HEK293 (cell line): ENCODE measurements at regions not wholly inside any gene's neighbourhood (a gene's known extent, or its start where the extent isn't known, plus 50 kb on each side); places are given as distances from the start of the nearest gene placed in this dataset.
A peak's percentile ranks its signal among the peaks of the same experiment; 100 is the strongest.

ENCODE experiments used
- CTCF ChIA-PET: fragments of 350-600 bp; formaldehyde crosslinking; extraction: SDS; loops from one replicate; lab custom pipeline; 2021; ENCODE audit warnings: antibody characterized with exemption; lab: Yijun Ruan, JAX
- POLR2A ChIA-PET: fragments of 300-600 bp; formaldehyde crosslinking; extraction: SDS; loops from one replicate; lab custom pipeline; 2020; ENCODE audit warnings: antibody characterized with exemption, inconsistent platforms; lab: Yijun Ruan, JAX
- H3K27ac ChIP-seq: fragments of 200-500 bp; sonication (Bioruptor generic); 2 replicates; pipeline ENCODE4 v1.5.1; 2014; ENCODE audit warnings: low read depth, low read length, control low read depth, inconsistent platforms; ENCODE audit errors: extremely low read depth
- H3K36me3 ChIP-seq, 2 experiments: fragments of 200-500 bp in 1 of 2; sonication (Bioruptor generic) in 1 of 2; 1 replicate in 1 of 2; 2 replicates in 1 of 2; pipeline ENCODE4 v1.5.1; 2014 to 2017; ENCODE audit warnings: inconsistent platforms in 2 of 2, low read length in 2 of 2; ENCODE audit not compliant: control insufficient read depth in 2 of 2, insufficient read depth in 1 of 2
- H3K4me1 ChIP-seq: fragments of 200-500 bp; sonication (Bioruptor generic); 2 replicates; pipeline ENCODE4 v1.5.1; 2014; ENCODE audit warnings: mild to moderate bottlenecking, low read length, inconsistent platforms; ENCODE audit not compliant: control insufficient read depth, insufficient read depth
- H3K4me3 ChIP-seq: 2 replicates; pipeline ENCODE4 v1.5.1; 2011; ENCODE audit warnings: low read depth, mild to moderate bottlenecking, control low read depth, low read length, moderate library complexity
- H3K9me3 ChIP-seq: fragments of 200-500 bp; sonication (Bioruptor generic); 2 replicates; pipeline ENCODE4 v1.5.1; 2014; ENCODE audit warnings: low read depth, low read length, inconsistent platforms; ENCODE audit not compliant: control insufficient read depth, insufficient read depth
- KLF7 ChIP-seq: fragments of 450-650 bp; formaldehyde crosslinking; IDR thresholded peaks from 2 replicates; pipeline ENCODE4 v1.5.1; 2016; ENCODE audit warnings: missing biosample characterization, missing genetic modification characterization, borderline replicate concordance
- KLF9 ChIP-seq: fragments of 450-650 bp; formaldehyde crosslinking; IDR thresholded peaks from 2 replicates; pipeline ENCODE4 v1.5.1; 2016; ENCODE audit warnings: missing biosample characterization, missing genetic modification characterization, low read depth
- MEIS1 ChIP-seq: sonication (generic); formaldehyde crosslinking; IDR thresholded peaks from 2 replicates; pipeline ENCODE4 v1.8.1; 2022; ENCODE audit warnings: missing genetic modification reagents, mild to moderate bottlenecking, borderline replicate concordance
- PRDM1 ChIP-seq: fragments of 450-650 bp; formaldehyde crosslinking; IDR thresholded peaks from 2 replicates; pipeline ENCODE4; 2016; ENCODE audit warnings: missing biosample characterization, missing genetic modification characterization
- PRDM2 ChIP-seq: fragments of 450-650 bp; formaldehyde crosslinking; IDR thresholded peaks from 2 replicates; pipeline ENCODE4 v1.5.1; 2016; ENCODE audit warnings: missing biosample characterization, missing genetic modification characterization, borderline replicate concordance
- SCRT2 ChIP-seq: fragments of 450-650 bp; formaldehyde crosslinking; IDR thresholded peaks from 2 replicates; pipeline ENCODE4 v1.5.1; 2016; ENCODE audit warnings: missing biosample characterization, missing genetic modification characterization
- TCF7L2 ChIP-seq: IDR thresholded peaks from 2 replicates; pipeline ENCODE4 v1.6.1; 2011; ENCODE audit warnings: low read depth, mild to moderate bottlenecking, inconsistent platforms, low read length, moderate library complexity, borderline replicate concordance
- YY2 ChIP-seq: fragments of 450-650 bp; formaldehyde crosslinking; IDR thresholded peaks from 2 replicates; pipeline ENCODE4 v1.5.1; 2016; ENCODE audit warnings: missing biosample characterization, missing genetic modification characterization
- ZBTB21 ChIP-seq: fragments of 450-650 bp; formaldehyde crosslinking; IDR thresholded peaks from 2 replicates; pipeline ENCODE4 v1.5.1; 2017; ENCODE audit warnings: missing biosample characterization, missing genetic modification characterization
- ZBTB7A ChIP-seq: fragments of 450-650 bp; formaldehyde crosslinking; IDR thresholded peaks from 2 replicates; pipeline ENCODE4 v1.5.1; 2016; ENCODE audit warnings: low read depth, missing biosample characterization, missing genetic modification characterization
- ZNF112 ChIP-seq: fragments of 450-650 bp; formaldehyde crosslinking; IDR thresholded peaks from 2 replicates; pipeline ENCODE4 v1.5.0; 2017; ENCODE audit warnings: missing biosample characterization, missing genetic modification characterization
- ZNF366 ChIP-seq: fragments of 450-650 bp; formaldehyde crosslinking; conservative IDR thresholded peaks from 2 replicates; pipeline ENCODE4 v1.5.1; 2016; ENCODE audit warnings: missing biosample characterization, missing genetic modification characterization
- ZNF394 ChIP-seq: fragments of 450-650 bp; formaldehyde crosslinking; IDR thresholded peaks from 2 replicates; pipeline ENCODE4 v1.5.1; 2016; ENCODE audit warnings: missing biosample characterization, missing genetic modification characterization, mild to moderate bottlenecking, moderate library complexity, borderline replicate concordance
- ZNF423 ChIP-seq: fragments of 450-650 bp; formaldehyde crosslinking; IDR thresholded peaks from 2 replicates; pipeline ENCODE4 v1.5.1; 2016; ENCODE audit warnings: missing biosample characterization, missing genetic modification characterization
- ZNF510 ChIP-seq: fragments of 450-650 bp; formaldehyde crosslinking; IDR thresholded peaks from 2 replicates; pipeline ENCODE4 v1.5.1; 2018; ENCODE audit warnings: mild to moderate bottlenecking, missing genetic modification characterization, missing biosample characterization; ENCODE audit not compliant: insufficient replicate concordance
- ZNF513 ChIP-seq: fragments of 450-650 bp; IDR thresholded peaks from 2 replicates; pipeline ENCODE4 v1.5.1; 2018; ENCODE audit warnings: missing biosample characterization, missing genetic modification characterization
- ZNF529 ChIP-seq: fragments of 450-650 bp; formaldehyde crosslinking; IDR thresholded peaks from 2 replicates; pipeline ENCODE4 v1.5.1; 2017; ENCODE audit warnings: missing genetic modification characterization, missing biosample characterization; ENCODE audit not compliant: insufficient replicate concordance
- ZNF561 ChIP-seq: fragments of 450-650 bp; IDR thresholded peaks from 2 replicates; pipeline ENCODE4 v1.5.1; 2018; ENCODE audit warnings: missing biosample characterization, missing genetic modification characterization, borderline replicate concordance
- ZNF747 ChIP-seq: fragments of 450-650 bp; formaldehyde crosslinking; IDR thresholded peaks from 2 replicates; pipeline ENCODE4 v1.5.1; 2016; ENCODE audit warnings: missing biosample characterization, missing genetic modification characterization
- ZSCAN18 ChIP-seq: fragments of 450-650 bp; formaldehyde crosslinking; IDR thresholded peaks from 2 replicates; pipeline ENCODE4 v1.5.1; 2016; ENCODE audit warnings: missing biosample characterization, missing genetic modification characterization
- ZXDB ChIP-seq: fragments of 450-650 bp; formaldehyde crosslinking; IDR thresholded peaks from 2 replicates; pipeline ENCODE4 v1.5.1; 2016; ENCODE audit warnings: missing biosample characterization, missing genetic modification characterization

DNA sequence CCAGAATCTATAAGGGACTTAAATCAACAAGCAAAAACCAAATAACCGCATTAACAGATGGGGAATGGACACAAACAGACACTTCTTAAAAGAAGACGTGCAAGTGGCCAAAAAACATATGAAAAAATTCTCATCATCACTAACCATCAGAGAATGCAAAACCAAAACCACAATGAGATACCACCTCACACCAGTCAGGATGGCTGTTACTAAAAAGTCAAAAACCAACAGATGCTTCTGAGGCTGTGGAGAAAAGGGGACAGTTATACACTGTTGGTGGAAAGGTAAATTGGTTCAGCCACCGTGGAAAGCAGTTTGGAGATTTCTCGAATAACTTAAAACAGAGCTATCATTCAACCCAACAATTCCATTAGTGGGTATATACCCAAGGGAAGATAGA is 124.9 kb upstream of the OLIG2 start (continued):
- TF ChIP-seq ZSCAN18: no peak

- TF ChIP-seq PRDM1 (tag by site-specific recombination): 0 out of 2 replicates have a peak, but pooled peaks have one; percentile 28
- TF ChIP-seq MEIS1 (CRISPR knock-in tag): no peak
- TF ChIP-seq SCRT2 (tag by site-specific recombination): peak; percentile 74
- no peak for TF ChIP-seq PRDM2
- TF ChIP-seq, all 188 proteins: peak for 2
- Histone ChIP-seq H3K27ac (no peak overlapping the region), H3K9me3 (no peaks in the 10 kb centered on the region), H3K4me1 (no peaks in the 10 kb centered on the region), H3K4me3 (no peak overlapping the region), H3K36me3 (no peaks in the 10 kb centered on the region)
- ChIA-PET POLR2A (no interaction called here), CTCF (interaction anchor here (1.0 kb wide), 1 partner anchor 81 kb away, joined by 3 read pairs; no protein-coding TSS in a partner anchor)
Measured at GRCh38 chr21:32907521-32907920, 118.2 kb upstream of the OLIG2 start.

GRCh38 chr21:32908534-32908933 is 117.2 kb upstream of the OLIG2 start:
- no peak for TF ChIP-seq KLF7 (tag by site-specific recombination)
- TF ChIP-seq ZNF423: no peak
- no peak for TF ChIP-seq ZNF394
- no peak for TF ChIP-seq ZBTB21 (tag by site-specific recombination)
- TF ChIP-seq ZNF561: no peak
- TF ChIP-seq ZXDB (tag by site-specific recombination): no peak
- no peak for TF ChIP-seq KLF9 (tag by site-specific recombination)
- no peak for TF ChIP-seq ZNF510 (tag by site-specific recombination)
- TF ChIP-seq ZNF513 (tag by site-specific recombination): no peak
- no peak for TF ChIP-seq ZNF747 (tag by site-specific recombination)
- no peak for TF ChIP-seq ZNF112
- TF ChIP-seq ZNF529 (tag by site-specific recombination): no peak
- no peak for TF ChIP-seq TCF7L2
- no peak for TF ChIP-seq ZBTB7A (tag by site-specific recombination)
- TF ChIP-seq MEIS1 (CRISPR knock-in tag): no peak
- TF ChIP-seq ZNF366 (tag by site-specific recombination): no peak
- no peak for TF ChIP-seq YY2
- ChIA-PET CTCF (interaction anchor here (0.6 kb wide), 1 partner anchor 9 kb away, joined by 3 read pairs; no protein-coding TSS in a partner anchor), POLR2A (no interaction called here)
- Histone ChIP-seq H3K36me3 (no peaks in the 10 kb centered on the region), H3K9me3 (no peaks in the 10 kb centered on the region), H3K4me3 (no peak overlapping the region), H3K4me1 (no peaks in the 10 kb centered on the region), H3K27ac (no peak overlapping the region)
